Skin of body (tissue), 1 donor: ENCODE measurements at regions not wholly inside any gene's neighbourhood (a gene's known extent, or its start where the extent isn't known, plus 50 kb on each side); places are given as distances from the start of the nearest gene placed in this dataset.
A peak's percentile ranks its signal among the peaks of the same experiment; 100 is the strongest.
"Not testable (repeated sequence)": the region's sequence is repeated elsewhere in the genome, so short reads cannot be mapped to it uniquely, and the experiment has no call there.

ENCODE experiments used
- DNase-seq: peaks from one replicate; lab custom pipeline; 2025; lab: John Stamatoyannopoulos, UW

DNA sequence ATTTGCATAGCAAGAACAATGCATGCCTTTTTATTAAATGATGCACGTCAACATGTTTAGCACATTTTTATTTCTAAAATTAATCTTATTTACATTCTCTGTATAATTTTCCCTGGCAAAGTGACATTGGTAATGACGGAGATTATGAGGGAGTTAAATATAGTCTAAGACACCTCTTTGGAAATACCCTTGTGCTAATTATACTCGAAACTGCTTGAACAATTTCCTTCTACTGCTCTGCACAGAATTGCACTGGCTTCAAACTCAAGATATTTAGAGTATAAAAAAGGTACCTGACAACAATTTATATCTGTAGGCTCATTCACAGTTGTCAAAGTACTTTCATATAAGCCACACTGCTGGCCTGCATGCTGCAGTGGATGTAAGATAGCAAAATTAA, 602.7 kb downstream of the NXPH1 start:
- DNase-seq: no peak

DNA sequence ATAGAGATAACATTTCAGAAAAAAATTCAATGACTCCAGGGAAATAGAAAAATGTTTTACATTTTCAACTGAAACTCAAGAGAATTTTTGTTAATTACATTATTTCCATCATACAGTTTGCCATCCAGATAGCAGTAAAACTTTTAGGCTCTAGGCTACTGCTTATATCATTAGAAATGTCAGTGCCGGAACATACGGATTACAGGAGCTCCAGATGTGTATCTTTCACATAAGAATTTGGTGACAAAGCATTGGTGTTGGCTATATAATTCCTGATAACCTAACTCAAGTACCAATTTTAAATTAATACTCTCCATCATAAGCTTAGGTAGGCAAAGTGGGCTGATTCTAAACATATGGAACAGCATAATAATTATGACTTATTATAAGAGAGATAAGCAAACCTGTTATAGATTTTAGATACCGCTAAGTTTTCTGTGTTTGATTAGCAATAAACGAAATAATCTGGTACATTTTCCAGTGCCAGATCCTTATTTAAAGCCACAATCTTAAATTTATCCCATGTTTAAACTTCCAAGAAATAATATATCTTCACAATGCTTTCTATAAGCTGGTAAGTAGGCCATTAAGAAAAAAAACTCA, 637.9 kb downstream of the NXPH1 start:
- DNase-seq: no peak

DNA sequence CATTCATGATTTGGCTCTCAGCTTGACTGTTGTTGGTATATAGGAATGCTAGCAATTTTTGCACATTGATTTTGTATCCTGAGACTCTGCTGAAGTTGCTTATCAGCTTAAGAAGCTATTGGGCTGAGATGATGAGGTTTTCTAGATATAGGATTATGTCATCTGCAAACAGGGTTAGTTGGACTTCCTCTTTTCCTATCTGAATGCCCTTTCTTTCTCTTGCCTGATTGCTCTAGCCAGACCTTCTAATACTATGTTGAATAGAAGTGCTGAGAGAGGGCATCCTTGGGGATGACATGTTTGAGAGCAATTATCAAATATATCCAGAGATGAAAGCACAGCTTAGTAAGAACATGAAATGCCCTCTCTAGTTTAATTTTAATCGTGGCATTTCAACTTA, 642.4 kb downstream of the NXPH1 start:
- not testable (repeated sequence) for DNase-seq

DNA sequence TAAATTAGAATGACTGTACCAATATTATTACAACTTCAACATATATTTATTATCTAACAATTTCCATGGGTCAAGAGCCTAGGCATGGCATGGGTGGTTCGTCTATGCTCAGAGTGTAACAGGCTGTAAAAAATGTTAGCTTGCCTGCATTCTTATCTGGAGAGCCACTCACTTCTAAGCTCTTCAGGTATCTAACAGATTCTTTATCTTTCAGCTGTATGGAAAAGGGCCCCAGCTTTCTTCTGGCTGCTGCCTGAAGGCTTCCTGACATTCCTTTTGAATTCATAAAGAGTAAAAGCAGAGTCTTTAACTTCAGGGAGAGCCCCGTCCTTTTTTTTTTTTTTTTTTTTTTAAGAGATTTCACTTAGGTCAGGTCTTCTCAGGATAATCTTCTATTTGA, 648.8 kb downstream of the NXPH1 start:
- DNase-seq: no peak

DNA sequence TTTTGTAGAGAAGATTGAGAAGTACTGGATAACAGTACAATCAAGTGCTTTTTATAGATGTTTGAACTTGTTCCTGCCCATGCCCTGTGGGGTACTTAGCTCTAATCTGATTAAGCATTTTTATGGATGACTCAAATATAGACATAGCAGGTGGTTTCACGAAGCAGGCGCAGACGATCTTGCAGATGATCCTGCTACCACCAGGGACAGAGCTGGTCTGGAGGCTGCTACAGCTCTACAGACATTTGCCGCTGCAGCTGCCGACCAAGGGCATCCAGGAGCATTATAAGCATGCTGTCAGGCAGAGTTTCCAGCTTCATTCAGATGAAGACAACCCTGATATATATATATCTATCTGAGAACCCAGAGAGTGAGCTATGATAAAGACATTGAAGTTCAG, 650.4 kb downstream of the NXPH1 start:
- DNase-seq: no peak

DNA sequence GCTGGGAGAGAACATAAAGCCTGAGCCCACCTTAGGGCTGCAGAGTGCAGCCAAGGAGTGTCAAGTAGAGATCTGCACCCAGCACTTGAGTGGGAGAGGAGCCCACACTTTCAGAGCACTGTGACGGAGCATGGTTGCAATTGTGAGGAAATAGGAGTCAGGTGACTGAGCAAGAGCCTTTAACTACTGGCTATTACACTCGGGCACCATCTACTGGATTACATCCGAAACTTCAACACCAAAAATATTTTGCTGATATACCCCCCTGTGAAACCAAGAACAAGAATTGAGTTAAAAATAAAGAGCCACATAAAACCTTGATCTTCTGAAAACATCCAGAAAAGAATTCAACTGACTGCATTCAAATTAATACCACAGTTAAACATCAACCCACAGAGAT, 657.9 kb downstream of the NXPH1 start:
- DNase-seq: no peak

DNA sequence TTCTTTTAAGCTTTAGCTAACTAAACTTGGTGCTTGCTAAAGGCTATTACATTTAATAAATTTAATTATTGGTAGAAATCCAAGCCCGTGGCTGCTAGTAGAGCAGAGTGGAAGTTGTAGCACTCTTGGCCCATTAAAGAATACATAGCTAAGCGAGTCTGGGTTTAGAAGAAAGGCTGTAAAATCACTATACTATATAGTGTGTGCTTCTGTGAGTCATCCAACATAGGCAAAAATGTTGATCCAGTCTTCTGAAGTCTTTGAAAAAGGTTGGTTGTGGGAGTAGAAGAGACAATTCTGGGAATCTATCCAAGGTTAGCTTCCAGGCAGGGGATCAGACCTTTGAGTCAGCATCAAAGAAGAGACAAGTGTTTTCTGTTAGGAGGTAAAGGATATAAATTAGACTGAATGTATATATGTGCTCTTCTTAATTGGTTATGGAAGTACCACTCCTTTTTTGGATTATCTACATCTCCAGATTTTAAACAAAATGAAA, 664.2 kb downstream of the NXPH1 start:
- no peak for DNase-seq

DNA sequence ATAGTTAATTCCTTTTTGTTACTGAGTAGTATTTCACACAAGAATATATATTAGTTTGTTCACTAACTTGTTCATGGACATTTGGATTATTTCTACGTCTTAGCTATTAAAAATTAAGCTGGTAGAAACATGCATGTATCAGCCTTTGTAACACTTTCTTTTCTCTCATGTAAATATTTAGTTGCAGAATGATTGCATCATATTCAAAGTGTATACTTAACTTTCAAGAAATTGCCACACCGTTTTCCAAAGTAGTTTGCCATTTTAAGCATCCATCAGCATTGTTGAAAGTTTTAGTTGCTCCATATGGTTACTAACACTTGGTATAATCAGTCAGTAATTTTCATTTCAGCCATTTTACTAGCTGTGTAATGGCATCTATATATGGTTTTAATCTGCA, 666.9 kb downstream of the NXPH1 start:
- DNase-seq: no peak

DNA sequence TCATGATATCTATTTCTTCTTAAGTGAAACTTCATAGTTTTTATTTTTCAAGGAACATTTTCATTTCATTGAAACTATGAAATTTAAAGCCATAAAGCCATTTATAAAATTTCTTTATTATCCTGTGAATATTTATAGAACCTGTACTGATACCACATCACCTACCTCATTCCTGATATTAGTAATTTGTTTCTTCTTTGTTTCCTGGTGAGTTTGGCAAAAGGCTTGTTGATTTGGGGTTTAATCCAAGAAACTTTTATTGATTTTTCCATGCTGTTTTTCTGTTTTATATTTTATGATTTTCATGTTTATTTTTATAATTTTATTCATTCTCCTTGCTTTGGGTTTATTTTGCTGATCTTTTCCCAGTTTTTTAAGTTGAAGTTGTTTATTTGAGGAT, 669.4 kb downstream of the NXPH1 start:
- DNase-seq: no peak

DNA sequence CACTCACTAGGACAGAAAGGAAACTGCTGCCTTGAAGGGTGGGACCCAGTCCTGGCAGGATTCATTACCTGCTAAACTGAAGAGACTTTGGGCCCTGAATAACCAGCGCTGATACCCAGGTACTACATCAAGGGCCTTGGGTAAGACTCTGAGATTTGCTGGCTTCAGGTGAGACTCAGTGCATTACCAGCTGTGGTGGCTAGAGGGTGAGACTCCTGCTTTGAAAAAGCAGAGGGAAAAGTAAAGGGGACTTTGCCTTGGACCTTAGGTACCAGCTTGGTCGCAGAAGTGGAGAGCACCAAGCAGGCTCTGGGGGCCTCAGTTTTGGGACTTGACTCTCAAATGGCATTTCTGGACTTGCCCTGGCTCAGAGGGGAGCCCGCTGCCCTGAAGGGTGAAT, 673.3 kb downstream of the NXPH1 start:
- DNase-seq: no peak

DNA sequence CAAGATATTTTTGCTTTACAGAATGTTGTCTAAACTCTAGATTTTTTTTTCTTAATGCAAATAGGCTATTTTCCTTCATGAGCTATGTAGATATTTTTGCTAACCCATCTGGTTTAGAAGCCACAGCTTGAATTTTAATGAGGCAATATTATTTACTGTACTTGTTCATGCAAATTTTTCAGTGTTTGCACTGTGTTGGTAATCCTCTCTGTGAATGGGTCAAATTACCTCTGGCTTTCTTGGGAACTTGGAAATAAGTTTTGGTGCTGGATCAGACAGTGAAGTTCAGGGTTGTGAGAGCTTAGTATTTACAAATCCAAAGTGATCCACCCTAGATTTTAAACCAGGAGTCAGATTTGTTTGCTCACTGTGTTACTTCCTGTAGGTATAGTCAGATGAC, 686.9 kb downstream of the NXPH1 start:
- no peak for DNase-seq

DNA sequence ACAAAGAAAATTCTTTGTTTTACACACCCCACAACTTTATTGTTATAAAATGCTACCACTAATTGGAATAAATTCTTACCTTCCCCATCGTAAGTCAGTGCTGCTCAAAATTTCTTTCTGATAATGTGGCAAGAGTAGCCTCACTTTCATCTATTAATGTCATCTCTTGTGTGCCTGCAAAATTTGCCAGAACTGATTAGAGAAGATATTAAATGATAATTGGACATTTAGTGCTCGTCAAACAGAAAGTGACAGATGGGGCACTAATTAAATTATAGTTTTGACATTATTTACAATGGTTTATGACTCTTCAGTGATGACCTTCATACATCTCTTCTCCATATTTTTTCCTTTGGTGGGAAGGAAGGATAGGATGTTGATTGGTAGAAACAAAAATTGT, 690.9 kb downstream of the NXPH1 start:
- DNase-seq: no peak

DNA sequence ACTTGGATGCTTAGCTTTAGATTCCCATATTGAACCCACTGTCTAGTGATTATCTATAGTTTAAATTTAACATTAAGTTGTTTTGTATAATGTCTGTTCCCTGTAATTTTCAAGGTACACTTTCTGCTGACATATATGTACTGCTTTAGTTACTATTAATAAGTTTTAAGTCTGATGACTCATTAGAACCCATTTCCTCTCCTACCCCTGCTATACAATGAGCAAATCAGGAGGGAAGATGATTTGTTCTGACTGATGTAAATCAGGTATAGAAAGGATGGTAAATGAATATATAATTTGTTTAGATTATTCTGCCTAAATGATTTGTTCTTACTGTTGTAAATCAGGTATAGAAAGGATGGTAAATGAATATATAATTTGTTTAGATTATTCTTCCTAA, 691.8 kb downstream of the NXPH1 start:
- DNase-seq: no peak

DNA sequence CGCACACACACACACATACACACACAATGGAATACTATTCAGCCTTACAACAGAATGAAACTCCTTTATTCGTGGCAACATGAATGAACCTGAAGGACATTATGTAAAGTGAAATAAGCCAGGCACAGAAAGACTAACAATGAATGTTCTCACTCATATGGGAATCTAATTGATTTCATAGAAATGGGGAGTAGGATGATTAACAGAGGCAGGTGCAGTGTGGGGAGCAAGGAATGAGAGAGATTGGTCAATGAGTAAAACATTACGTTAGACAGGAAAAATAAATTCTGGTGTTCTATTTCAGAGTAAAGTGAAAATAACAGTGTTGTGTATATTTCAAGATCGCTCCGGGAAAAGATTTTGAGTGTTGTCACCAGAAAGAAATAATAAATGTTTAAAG, 694.5 kb downstream of the NXPH1 start:
- DNase-seq: no peak

DNA sequence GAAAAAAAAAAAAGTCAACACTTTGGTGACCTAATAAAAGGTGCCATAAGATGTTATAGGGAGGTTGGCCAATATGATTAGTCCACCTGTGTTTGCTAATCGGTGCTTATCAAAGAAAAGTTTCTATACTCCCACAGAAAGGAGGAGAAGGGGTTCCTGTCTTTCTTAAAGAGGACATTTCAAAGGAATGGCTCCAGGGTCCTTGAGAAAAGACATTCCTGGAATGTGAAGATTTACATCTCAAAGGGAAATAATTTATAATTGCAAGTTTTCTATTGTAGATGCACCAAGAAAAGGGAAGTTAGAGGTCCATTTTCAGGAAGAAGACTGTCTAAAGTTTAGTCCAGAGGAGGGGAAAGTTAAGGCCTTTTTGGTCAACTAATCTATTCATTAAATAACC, 715.3 kb downstream of the NXPH1 start:
- DNase-seq: no peak

DNA sequence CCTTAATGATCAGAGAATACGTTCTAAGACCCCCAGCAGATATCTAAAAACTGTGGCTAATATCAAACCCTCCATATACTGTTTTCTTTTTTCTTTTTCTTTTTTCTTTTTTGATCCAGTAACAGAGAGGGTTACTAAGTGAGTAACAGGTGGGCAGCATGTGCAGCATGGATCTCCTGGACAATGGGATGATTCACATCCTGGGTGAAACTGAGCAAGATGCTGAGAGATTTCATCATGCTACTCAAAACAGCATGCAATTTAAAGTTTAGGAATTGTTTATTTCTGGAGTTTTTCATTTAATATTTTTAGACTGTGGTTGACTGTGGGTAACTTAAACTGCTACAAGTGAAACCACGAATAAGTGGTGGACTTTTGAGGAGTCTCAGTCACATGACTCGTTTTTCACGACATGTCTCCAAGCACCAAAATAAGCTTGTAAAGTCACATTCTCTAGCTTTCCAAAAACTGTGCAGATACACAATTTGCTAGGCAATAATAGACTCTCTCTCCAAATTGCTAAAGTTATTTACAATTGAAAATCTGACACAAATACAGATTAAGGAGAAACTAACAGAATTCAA, 716.2 kb downstream of the NXPH1 start:
- no peak for DNase-seq

DNA sequence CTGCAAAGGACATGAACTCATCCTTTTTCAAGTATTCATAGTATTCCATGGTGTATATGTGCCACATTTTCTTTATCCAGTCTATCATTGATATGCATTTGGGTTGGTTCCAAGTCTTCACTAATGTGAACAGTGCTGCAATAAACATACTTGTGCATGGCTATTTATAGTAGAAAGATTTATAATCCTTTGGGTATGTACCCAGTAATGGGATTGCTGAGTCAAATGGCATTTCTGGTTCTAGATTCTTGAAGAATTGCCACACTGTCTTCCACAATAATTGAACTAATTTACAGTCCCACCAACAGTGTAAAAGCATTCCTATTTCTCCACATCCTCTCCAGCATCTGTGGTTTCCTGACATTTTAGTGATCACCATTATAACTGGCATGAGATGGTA, 730.3 kb downstream of the NXPH1 start:
- not testable (repeated sequence) for DNase-seq

DNA sequence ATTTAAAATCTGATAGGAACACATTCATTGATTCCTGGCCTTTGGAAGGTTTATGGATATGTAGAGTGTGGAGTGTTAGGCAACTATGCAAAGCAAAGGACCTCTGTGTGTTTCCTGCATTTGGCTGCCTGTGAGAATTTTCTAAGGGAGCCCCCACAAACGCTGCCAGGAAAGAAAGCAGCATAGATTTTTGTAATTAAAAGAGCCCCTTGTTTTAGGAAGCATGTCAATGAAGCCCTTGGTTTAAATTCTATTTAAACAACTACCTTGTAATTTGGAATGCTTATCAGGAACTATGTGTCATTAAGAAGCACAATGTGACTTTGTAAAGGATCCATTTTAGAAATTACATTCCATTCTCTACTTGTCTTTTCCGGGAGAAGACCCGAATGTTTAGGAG, 742.5 kb downstream of the NXPH1 start:
- no peak for DNase-seq

DNA sequence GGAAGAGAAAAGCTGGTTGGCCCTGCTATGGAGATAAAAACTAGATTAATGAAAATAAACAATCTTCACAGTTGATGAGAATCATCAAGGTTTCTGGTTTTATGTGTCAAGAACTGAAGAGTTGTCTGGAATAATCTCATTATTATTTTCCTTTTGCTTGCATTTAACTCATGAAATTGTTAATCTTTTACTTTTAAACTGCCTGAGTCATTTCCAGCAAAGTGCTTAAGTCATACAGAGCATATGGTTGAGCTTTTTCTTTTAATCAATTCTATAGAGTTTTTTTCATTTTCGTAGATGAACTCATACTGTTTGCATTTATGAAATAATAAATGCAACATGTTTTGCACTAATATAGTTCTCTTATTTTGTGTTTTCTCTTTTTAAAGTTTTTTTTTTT, 747.9 kb downstream of the NXPH1 start:
- DNase-seq: peak; percentile 12

DNA sequence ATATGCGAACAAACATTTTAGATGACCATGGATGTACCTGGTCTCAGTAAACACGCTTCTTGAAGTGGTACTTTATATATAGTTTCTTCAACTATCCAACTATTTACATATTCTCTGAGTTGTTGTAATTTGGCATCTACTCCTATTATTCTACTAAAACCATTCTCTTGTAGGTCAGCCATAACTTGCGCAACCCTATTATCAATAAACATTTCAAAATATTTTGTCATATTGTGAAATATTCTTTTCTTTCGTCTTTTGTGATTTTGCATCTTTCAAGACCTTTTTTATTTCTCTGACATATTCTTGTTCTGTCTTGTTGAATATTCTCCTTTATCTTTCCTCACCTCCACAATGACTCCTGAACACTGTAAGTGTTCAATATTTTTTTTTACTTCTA, 753.3 kb downstream of the NXPH1 start:
- DNase-seq: no peak

DNA sequence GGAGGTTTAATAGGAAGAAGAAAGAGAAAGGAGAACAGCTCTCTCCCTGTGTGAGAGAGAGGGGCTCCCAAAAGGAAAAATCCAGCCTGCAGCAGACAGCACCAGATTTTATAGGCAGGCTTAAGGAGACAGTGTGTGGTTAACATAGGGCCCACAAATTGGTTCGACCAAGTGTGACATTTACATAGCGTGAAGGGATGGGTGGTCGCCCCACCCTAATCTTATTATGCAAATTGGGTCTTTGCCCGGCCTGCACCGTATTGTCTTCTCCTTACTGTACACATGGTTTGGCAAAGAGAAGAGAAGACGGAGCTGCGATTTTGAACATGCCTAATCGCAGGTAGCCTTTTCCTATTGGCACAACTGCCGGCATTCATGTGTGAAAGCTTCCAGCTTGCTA, 756.3 kb downstream of the NXPH1 start:
- DNase-seq: no peak

DNA sequence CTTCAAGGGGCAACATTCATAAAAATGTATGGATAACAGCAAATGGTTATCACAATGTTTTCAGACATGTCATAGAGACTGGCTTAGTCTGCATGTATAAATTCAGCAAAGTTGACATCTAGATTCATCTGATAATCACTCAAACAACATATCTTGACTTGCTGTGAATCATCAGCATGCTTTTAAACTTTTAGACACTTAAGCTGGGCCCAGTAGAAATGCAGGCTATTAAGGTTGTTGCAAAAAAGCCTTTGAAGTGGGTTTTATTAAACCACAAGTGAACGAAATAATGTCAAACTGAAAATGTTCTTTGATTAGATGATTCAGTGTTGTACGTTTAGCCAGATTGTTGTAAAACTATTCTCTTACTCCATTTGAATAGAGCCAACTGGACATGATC, 759.6 kb downstream of the NXPH1 start:
- no peak for DNase-seq

DNA sequence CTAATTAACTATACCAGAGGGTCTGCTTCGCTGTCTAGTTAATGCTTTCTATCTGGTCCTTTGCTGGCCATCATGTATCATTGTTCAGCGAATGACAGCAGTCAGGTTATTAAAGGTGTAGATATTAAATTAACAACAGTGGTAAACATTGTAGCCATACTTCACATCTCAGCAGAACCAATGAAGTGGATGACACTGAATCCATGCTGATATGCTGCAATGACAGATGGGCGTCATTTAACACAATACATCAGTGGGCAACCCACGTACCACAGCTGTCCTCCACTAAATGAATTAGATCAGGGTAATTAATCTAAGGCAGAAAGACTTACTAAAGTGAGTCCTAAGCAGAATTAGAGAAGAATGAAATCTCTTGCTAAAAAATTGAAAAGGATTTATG, 767.2 kb downstream of the NXPH1 start:
- no peak for DNase-seq

DNA sequence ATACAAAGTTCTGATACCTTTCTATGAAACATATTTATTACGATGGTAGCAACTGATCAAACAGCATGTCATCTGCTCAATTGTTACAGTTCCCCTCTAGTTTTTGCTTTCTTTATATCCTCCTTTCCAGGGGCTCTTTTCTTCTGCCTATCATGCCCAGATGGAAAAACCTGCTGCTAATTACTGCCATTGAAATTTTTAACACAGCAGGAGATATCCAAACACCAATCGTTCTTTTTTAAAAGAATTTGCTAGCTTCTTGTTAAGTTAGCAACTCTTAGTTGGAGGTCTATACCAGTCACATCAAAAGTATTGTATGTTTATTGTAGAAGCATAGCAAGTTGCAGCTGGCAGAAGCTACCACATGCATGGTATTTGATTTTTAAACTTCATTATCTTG, 768.5 kb downstream of the NXPH1 start:
- no peak for DNase-seq
